Gastrocnemius medialis (tissue), 4 donors: ENCODE measurements at regions not wholly inside any gene's neighbourhood (a gene's known extent, or its start where the extent isn't known, plus 50 kb on each side); places are given as distances from the start of the nearest gene placed in this dataset.

ENCODE experiments used
- ATAC-seq, 2 donors: fragments of 150-250 bp; one replicate each; pipeline ENCODE4 v1.9.1; 2016
- DNase-seq, 2 donors: peaks; one replicate each; pipeline ENCODE4 v3.0.0-alpha.2; 2019
- H3K27ac ChIP-seq, 4 donors: fragments of 200-600 bp; sonication (generic); 1 replicate in 1 of 4; 2 replicates in 3 of 4; pipeline ENCODE4 v1.5.1; 2016 to 2018; ENCODE audit warnings: mild to moderate bottlenecking in 2 of 4, moderate library complexity in 1 of 4
- H3K27me3 ChIP-seq, 3 donors: fragments of 200-600 bp; sonication (generic) in 2 of 3; 1 replicate in 1 of 3; 2 replicates in 2 of 3; pipeline versions ENCODE4 v1.5.1 to v1.6.0; 2016 to 2019; ENCODE audit warnings: mild to moderate bottlenecking in 1 of 3, moderate library complexity in 1 of 3
- H3K36me3 ChIP-seq, 2 donors: fragments of 200-600 bp; sonication (generic) in 1 of 2; one replicate each; pipeline ENCODE4 v1.5.1; 2017 to 2018
- H3K4me1 ChIP-seq, 2 donors: fragments of 200-600 bp; sonication (generic) in 1 of 2; one replicate each; pipeline ENCODE4 v1.5.1; 2016 to 2017; ENCODE audit warnings: mild to moderate bottlenecking in 2 of 2
- H3K4me3 ChIP-seq, 4 donors: fragments of 200-600 bp; sonication (generic) in 3 of 4; 1 replicate in 1 of 4; 2 replicates in 3 of 4; pipeline ENCODE4 v1.5.1; 2016 to 2019; ENCODE audit warnings: mild to moderate bottlenecking in 2 of 4
- H3K9me3 ChIP-seq, 3 donors: fragments of 200-600 bp; sonication (generic) in 2 of 3; 1 replicate in 1 of 3; 2 replicates in 2 of 3; pipeline ENCODE4 v1.5.1; 2016 to 2019
- POLR2A ChIP-seq, 2 donors: fragments of 450-650 bp; IDR thresholded peaks; one replicate each; pipeline ENCODE4 v1.6.1; 2017; ENCODE audit warnings: antibody characterized with exemption in 2 of 2, mild to moderate bottlenecking in 2 of 2, moderate library complexity in 2 of 2
- in situ Hi-C, 4 donors: fragments of 200-750 bp; cut with MboI; loops; one replicate each; pipeline versions ENCODE4 v1.15.0 to v1.8.0; 2017; ENCODE audit warnings: low sequenced_read_pairs in 4 of 4
- intact Hi-C: fragments of 100-400 bp; cut with DNase I; formaldehyde crosslinking; loops from one replicate; pipeline ENCODE4 v1.15.1; 2023; ENCODE audit warnings: low total_unique reads
- TF ChIP-seq, protein P1 (sequence below), 5 experiments: fragments of 450-650 bp in 3 of 5; fragments of 200-600 bp in 2 of 5; sonication (generic) in 2 of 5; IDR thresholded peaks in 4 of 5; conservative IDR thresholded peaks in 1 of 5; 1 replicate in 4 of 5; 2 replicates in 1 of 5; pipeline ENCODE4 v1.5.1; 2016 to 2019; ENCODE audit warnings: antibody characterized with exemption in 5 of 5, mild to moderate bottlenecking in 3 of 5, moderate library complexity in 3 of 5

DNA sequence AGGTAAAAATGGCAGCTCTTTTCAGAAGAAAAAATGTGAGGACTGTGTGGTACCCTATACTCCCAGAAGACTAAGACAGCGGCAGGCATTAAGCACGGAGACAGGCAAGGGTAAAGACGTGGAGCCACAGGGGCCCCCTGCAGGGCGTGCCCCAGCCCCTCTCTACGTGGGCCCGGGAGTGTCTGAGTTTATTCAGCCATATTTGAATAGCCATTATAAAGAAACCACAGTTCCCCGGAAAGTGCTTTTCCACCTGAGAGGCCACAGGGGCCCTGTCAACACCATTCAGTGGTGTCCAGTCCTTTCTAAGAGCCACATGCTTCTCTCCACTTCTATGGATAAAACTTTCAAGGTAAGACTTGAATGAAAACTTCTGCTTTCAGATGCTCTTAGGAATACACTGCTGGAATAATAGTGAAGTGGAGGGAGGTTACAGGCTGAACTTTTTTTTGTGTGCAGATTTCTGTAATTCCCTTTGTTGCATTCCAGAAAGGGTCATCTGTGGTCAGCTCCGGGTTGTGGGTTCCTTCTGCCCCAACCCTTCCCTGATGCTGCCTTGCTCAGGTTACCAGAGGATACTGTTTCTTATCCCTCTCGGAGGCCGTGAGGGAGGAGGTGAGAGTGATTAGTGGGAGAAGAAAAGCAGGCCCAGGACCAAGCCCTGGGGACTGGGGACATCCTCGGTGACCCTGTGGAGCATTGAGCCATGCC, 58.4 kb downstream of the SLC25A47 start:
- TF ChIP-seq, protein P1, sequence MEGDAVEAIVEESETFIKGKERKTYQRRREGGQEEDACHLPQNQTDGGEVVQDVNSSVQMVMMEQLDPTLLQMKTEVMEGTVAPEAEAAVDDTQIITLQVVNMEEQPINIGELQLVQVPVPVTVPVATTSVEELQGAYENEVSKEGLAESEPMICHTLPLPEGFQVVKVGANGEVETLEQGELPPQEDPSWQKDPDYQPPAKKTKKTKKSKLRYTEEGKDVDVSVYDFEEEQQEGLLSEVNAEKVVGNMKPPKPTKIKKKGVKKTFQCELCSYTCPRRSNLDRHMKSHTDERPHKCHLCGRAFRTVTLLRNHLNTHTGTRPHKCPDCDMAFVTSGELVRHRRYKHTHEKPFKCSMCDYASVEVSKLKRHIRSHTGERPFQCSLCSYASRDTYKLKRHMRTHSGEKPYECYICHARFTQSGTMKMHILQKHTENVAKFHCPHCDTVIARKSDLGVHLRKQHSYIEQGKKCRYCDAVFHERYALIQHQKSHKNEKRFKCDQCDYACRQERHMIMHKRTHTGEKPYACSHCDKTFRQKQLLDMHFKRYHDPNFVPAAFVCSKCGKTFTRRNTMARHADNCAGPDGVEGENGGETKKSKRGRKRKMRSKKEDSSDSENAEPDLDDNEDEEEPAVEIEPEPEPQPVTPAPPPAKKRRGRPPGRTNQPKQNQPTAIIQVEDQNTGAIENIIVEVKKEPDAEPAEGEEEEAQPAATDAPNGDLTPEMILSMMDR (IDR thresholded peaks at IDR 0.05 in 4 of 5, conservative IDR thresholded peaks at IDR 0.05 in 1 of 5) = no peak
- TF ChIP-seq POLR2A (IDR thresholded peaks at IDR 0.05) = no peak
- Histone ChIP-seq H3K27ac (peak overlapping the region in 1 of 4 donors; percentile 22), H3K27me3 (no peaks in the 10 kb centered on the region), H3K4me3 (no peak overlapping the region), H3K9me3 (no peaks in the 10 kb centered on the region), H3K4me1 (peaks cover 17 to 27% of the 10 kb centered on the region in 2 donors), H3K36me3 (peaks cover 0 to 12% of the 10 kb centered on the region in 2 donors)
- in situ Hi-C loops (loop anchor here in 2 of 4 donors (10.0 to 25.0 kb wide), 2 partner anchors 263 to 394 kb away; no protein-coding TSS in a partner anchor), intact Hi-C loops (loop anchor here (2.0 to 5.0 kb wide), 2 partner anchors 266 to 1247 kb away; no protein-coding TSS in a partner anchor)
- no peak for DNase-seq
- no peak for ATAC-seq

GRCh38 chr14:100382106-100382455, 58.9 kb downstream of the SLC25A47 start:
- Histone ChIP-seq H3K27me3 (no peaks in the 10 kb centered on the region), H3K4me1 (peaks cover 11 to 22% of the 10 kb centered on the region in 2 donors), H3K9me3 (no peaks in the 10 kb centered on the region), H3K27ac (peak overlapping the region in 1 of 4 donors; percentile 22), H3K36me3 (peaks cover 0 to 12% of the 10 kb centered on the region in 2 donors), H3K4me3 (no peak overlapping the region)
- intact Hi-C loops (loop anchor here (2.0 to 5.0 kb wide), 2 partner anchors 265 to 1247 kb away; no protein-coding TSS in a partner anchor), in situ Hi-C loops (loop anchor here in 2 of 4 donors (10.0 to 25.0 kb wide), 2 partner anchors 263 to 395 kb away; no protein-coding TSS in a partner anchor)
- DNase-seq (no peak), ATAC-seq (no peak)
- no peak for TF ChIP-seq POLR2A (IDR thresholded peaks at IDR 0.05)
- TF ChIP-seq, protein P1 (IDR thresholded peaks at IDR 0.05 in 4 of 5, conservative IDR thresholded peaks at IDR 0.05 in 1 of 5) = no peak

GRCh38 chr14:100383727-100384158, 60.6 kb downstream of the SLC25A47 start:
- Histone ChIP-seq H3K36me3 (peaks cover 0 to 12% of the 10 kb centered on the region in 2 donors), H3K27ac (no peak overlapping the region), H3K4me1 (peaks cover 5 to 18% of the 10 kb centered on the region in 2 donors), H3K27me3 (no peaks in the 10 kb centered on the region), H3K4me3 (no peak overlapping the region), H3K9me3 (no peaks in the 10 kb centered on the region)
- ATAC-seq (peak; percentile 54 to 77), DNase-seq (peak in 1 of 2 donors; percentile 36)
- TF ChIP-seq POLR2A (IDR thresholded peaks at IDR 0.05) = no peak
- TF ChIP-seq, protein P1 (IDR thresholded peaks at IDR 0.05 in 4 of 5, conservative IDR thresholded peaks at IDR 0.05 in 1 of 5) = peak; percentile 44 to 81 (median 66)
- in situ Hi-C loops (loop anchor here in 2 of 4 donors (10.0 to 25.0 kb wide), 2 partner anchors 261 to 396 kb away; no protein-coding TSS in a partner anchor), intact Hi-C loops (loop anchor here (2.0 to 5.0 kb wide), 2 partner anchors 264 to 1245 kb away; no protein-coding TSS in a partner anchor)

- no peak for TF ChIP-seq POLR2A (IDR thresholded peaks at IDR 0.05)
- TF ChIP-seq, protein P1 (IDR thresholded peaks at IDR 0.05 in 4 of 5, conservative IDR thresholded peaks at IDR 0.05 in 1 of 5) = no peak
- DNase-seq (no peak), ATAC-seq (no peak)
- intact Hi-C loops (loop anchor here (5.0 kb wide), 1 partner anchor 263 kb away; no protein-coding TSS in a partner anchor), in situ Hi-C loops (loop anchor here in 2 of 4 donors (10.0 to 25.0 kb wide), 2 partner anchors 261 to 397 kb away; no protein-coding TSS in a partner anchor)
- Histone ChIP-seq H3K36me3 (peaks cover 0 to 12% of the 10 kb centered on the region in 2 donors), H3K4me3 (no peak overlapping the region), H3K4me1 (peaks cover 5 to 18% of the 10 kb centered on the region in 2 donors), H3K9me3 (no peaks in the 10 kb centered on the region), H3K27ac (no peak overlapping the region), H3K27me3 (no peaks in the 10 kb centered on the region)
Measured at GRCh38 chr14:100384277-100384676, 61.1 kb downstream of the SLC25A47 start.
